Hepatocyte (in vitro differentiated cells): ENCODE measurements at regions not wholly inside any gene's neighbourhood (a gene's known extent, or its start where the extent isn't known, plus 50 kb on each side); places are given as distances from the start of the nearest gene placed in this dataset.

Experiments used
- DNase-seq: peaks from one replicate; pipeline ENCODE4 v3.0.0-alpha.2; 2016; ENCODE audit warnings: low spot score
- H2AFZ ChIP-seq: fragments of 200-600 bp; sonication (generic); 2 replicates; pipeline ENCODE4 v1.6.0; 2016; ENCODE audit warnings: antibody characterized with exemption, mild to moderate bottlenecking
- H3K27ac ChIP-seq: fragments of 200-600 bp; sonication (generic); 2 replicates; pipeline ENCODE4 v1.5.1; 2016; ENCODE audit warnings: mild to moderate bottlenecking
- H3K27me3 ChIP-seq: fragments of 200-600 bp; sonication (generic); 2 replicates; pipeline ENCODE4 v1.6.1; 2016
- H3K36me3 ChIP-seq: fragments of 200-600 bp; sonication (generic); replicated peaks from 2 replicates; pipeline ENCODE4 v1.5.1; 2016; ENCODE audit warnings: low read depth; ENCODE audit not compliant: insufficient read depth
- H3K4me1 ChIP-seq: fragments of 200-600 bp; sonication (generic); 2 replicates; pipeline ENCODE4 v1.5.1; 2016; ENCODE audit warnings: mild to moderate bottlenecking, moderate library complexity; ENCODE audit not compliant: insufficient read depth
- H3K4me2 ChIP-seq: fragments of 200-600 bp; sonication (generic); 2 replicates; pipeline ENCODE4 v1.6.0; 2016
- H3K4me3 ChIP-seq: fragments of 200-600 bp; sonication (generic); 2 replicates; pipeline ENCODE4 v1.5.1; 2016; ENCODE audit warnings: mild to moderate bottlenecking
- H3K79me2 ChIP-seq: fragments of 200-600 bp; sonication (generic); 2 replicates; pipeline ENCODE4 v1.6.0; 2017; ENCODE audit warnings: mild to moderate bottlenecking
- H3K9me2 ChIP-seq: fragments of 200-600 bp; sonication (generic); replicated peaks from 2 replicates; pipeline ENCODE4 v1.6.0; 2017; ENCODE audit warnings: mild to moderate bottlenecking; ENCODE audit not compliant: insufficient read depth
- H3K9me3 ChIP-seq: fragments of 200-600 bp; sonication (generic); 2 replicates; pipeline ENCODE4 v1.5.1; 2016; ENCODE audit warnings: low read depth, mild to moderate bottlenecking
- H4K20me1 ChIP-seq: fragments of 200-600 bp; sonication (generic); 2 replicates; pipeline ENCODE4 v1.6.0; 2016; ENCODE audit warnings: mild to moderate bottlenecking; ENCODE audit not compliant: insufficient read depth, poor library complexity, severe bottlenecking
- EZH2 ChIP-seq: fragments of 200-600 bp; sonication (generic); IDR thresholded peaks from 2 replicates; pipeline ENCODE4 v1.6.1; 2016; ENCODE audit warnings: antibody characterized with exemption, mild to moderate bottlenecking, borderline replicate concordance
- EZH2phosphoT487 ChIP-seq: fragments of 200-600 bp; sonication (generic); IDR thresholded peaks from one replicate; pipeline ENCODE4 v1.6.1; 2018; ENCODE audit warnings: antibody characterized with exemption, mild to moderate bottlenecking, low read depth, moderate library complexity; ENCODE audit not compliant: unreplicated experiment, severe bottlenecking
- WGBS: methylation state at CpG from one replicate; pipeline ENCODE4 v1.1.6; 2016; ENCODE audit warnings: low lambda C conversion rate; ENCODE audit errors: missing lambda C conversion rate; 5-methylcytosine and 5-hydroxymethylcytosine counted together
- TF ChIP-seq, protein P1 (sequence below): fragments of 200-600 bp; sonication (generic); IDR thresholded peaks from 2 replicates; pipeline ENCODE4 v1.5.1; 2016; ENCODE audit warnings: antibody characterized with exemption, mild to moderate bottlenecking; ENCODE audit not compliant: poor library complexity

DNA sequence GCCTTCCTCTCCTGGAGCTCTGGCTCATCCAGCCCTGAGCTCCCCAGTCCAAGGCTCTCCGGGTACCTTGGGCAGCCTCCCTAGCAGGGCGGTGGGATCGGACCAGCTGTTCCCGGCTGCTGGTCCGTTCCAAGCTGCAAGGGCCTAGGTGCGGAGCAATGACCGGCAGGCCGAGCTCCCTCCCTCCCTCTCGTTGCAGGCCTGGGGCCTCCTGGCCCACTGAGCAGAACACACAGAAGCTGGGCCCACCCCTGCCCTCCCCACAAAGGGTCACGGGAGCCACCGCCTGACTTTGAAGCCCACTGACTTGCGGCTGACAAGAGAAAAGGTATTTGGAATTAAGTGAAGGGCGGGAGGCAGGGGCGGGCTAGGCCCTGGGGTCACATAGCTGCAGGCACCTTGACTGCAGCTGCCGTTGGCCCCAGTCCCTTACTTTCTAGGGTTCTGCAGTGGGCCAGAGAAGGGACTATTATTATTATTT lies 104.7 kb upstream of the IER5L start:
- Histone ChIP-seq H3K9me2 (no peaks in the 10 kb centered on the region), H3K79me2 (no peaks in the 10 kb centered on the region), H3K9me3 (no peaks in the 10 kb centered on the region), H2AFZ (no peak overlapping the region), H3K4me2 (no peak overlapping the region), H3K36me3 (no peaks in the 10 kb centered on the region), H3K4me1 (no peaks in the 10 kb centered on the region), H3K4me3 (no peak overlapping the region), H3K27ac (no peak overlapping the region), H4K20me1 (no peaks in the 10 kb centered on the region), H3K27me3 (no peaks in the 10 kb centered on the region)
- no peak for DNase-seq
- no peak for TF ChIP-seq EZH2phosphoT487
- TF ChIP-seq, protein P1, sequence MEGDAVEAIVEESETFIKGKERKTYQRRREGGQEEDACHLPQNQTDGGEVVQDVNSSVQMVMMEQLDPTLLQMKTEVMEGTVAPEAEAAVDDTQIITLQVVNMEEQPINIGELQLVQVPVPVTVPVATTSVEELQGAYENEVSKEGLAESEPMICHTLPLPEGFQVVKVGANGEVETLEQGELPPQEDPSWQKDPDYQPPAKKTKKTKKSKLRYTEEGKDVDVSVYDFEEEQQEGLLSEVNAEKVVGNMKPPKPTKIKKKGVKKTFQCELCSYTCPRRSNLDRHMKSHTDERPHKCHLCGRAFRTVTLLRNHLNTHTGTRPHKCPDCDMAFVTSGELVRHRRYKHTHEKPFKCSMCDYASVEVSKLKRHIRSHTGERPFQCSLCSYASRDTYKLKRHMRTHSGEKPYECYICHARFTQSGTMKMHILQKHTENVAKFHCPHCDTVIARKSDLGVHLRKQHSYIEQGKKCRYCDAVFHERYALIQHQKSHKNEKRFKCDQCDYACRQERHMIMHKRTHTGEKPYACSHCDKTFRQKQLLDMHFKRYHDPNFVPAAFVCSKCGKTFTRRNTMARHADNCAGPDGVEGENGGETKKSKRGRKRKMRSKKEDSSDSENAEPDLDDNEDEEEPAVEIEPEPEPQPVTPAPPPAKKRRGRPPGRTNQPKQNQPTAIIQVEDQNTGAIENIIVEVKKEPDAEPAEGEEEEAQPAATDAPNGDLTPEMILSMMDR, result no peak
- no peak for TF ChIP-seq EZH2
- 74% methylated on average over 10 of the region's 15 CpGs for WGBS

DNA sequence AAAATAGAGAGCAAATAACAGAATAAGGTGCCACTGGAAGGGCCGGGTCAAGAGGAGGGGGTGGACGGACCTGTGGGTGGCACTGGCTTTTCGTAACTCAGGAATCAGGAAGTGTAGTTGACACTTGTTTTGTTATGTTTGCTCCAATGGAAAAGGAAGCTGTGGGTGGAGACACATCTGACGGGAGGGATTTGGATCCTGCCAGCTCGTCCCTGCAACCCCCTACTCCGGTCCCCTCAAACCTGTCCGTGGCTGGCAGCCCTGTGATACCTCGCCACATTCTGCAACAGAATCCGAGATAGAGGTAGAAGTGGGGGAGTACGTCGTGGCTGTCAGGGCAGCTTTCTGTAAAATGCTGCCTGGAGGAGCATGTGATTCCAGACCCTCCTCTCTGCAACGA lies 104.2 kb upstream of the IER5L start:
- TF ChIP-seq EZH2phosphoT487 (no peak), EZH2 (no peak)
- TF ChIP-seq, protein P1, result no peak
- 54% methylated on average over 12 of the region's 12 CpGs for WGBS
- Histone ChIP-seq H3K27me3 (no peaks in the 10 kb centered on the region), H3K9me2 (no peaks in the 10 kb centered on the region), H3K4me1 (no peaks in the 10 kb centered on the region), H2AFZ (no peak overlapping the region), H4K20me1 (no peaks in the 10 kb centered on the region), H3K27ac (no peak overlapping the region), H3K9me3 (no peaks in the 10 kb centered on the region), H3K36me3 (no peaks in the 10 kb centered on the region), H3K4me3 (no peak overlapping the region), H3K4me2 (no peak overlapping the region), H3K79me2 (no peaks in the 10 kb centered on the region)
- DNase-seq, result no peak

DNA sequence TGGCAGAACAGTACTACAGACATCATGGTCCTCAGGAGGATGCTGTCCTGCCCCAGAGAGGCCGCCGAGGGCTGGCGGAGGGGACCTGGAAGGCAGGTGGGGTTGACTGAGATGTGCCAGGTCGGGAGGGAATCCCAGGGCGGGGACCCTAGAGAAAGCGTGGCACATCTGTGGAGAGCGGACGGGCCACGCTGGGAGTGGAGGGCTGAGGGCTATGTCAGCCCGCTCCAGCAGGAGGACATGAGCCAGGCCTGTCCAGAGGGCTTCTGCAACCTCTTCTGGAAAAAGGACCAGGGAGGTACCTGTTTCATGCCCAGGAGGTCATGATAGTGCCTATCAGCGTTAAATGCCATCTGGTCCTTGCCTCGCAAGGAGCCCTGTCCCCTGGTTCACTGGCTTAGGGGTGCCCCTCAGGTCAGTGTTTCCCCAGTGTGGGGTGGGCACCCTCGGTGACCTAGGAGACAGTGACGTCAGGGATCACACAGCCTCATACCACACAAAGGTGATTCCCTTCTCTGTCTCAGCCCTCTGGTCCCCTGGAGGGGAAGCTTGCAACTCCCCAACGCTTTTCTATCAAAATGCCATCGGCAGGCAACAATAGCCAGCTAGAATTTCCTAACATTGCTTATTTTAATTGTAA lies 103.6 kb upstream of the IER5L start:
- H3K9me2 ChIP-seq, result no peaks in the 10 kb centered on the region
- H3K27me3 ChIP-seq, result no peaks in the 10 kb centered on the region
- no peak for TF ChIP-seq EZH2phosphoT487
- no peak for TF ChIP-seq EZH2
- TF ChIP-seq, protein P1, result no peak
- no peak overlapping the region for H3K4me3 ChIP-seq
- WGBS, result 89% methylated on average over 12 of the region's 16 CpGs
- no peaks in the 10 kb centered on the region for H3K4me1 ChIP-seq
- no peak overlapping the region for H3K4me2 ChIP-seq
- no peaks in the 10 kb centered on the region for H3K9me3 ChIP-seq
- H3K79me2 ChIP-seq, result no peaks in the 10 kb centered on the region
- H2AFZ ChIP-seq, result no peak overlapping the region
- no peak for DNase-seq
- H3K36me3 ChIP-seq, result no peaks in the 10 kb centered on the region
- no peak overlapping the region for H3K27ac ChIP-seq
- H4K20me1 ChIP-seq, result no peaks in the 10 kb centered on the region
